EH (cell line): ENCODE measurements at regions not wholly inside any gene's neighbourhood (a gene's known extent, or its start where the extent isn't known, plus 50 kb on each side); places are given as distances from the start of the nearest gene placed in this dataset.
"Not testable (repeated sequence)": the region's sequence is repeated elsewhere in the genome, so short reads cannot be mapped to it uniquely, and the experiment has no call there.

ENCODE experiments used
- DNase-seq: peaks from one replicate; pipeline ENCODE4 v3.0.0-alpha.2; 2015; ENCODE audit warnings: low read depth

- DNase-seq = no peak
Measured at GRCh38 chr3:106317141-106318055, 448.6 kb upstream of the CBLB start.

DNA sequence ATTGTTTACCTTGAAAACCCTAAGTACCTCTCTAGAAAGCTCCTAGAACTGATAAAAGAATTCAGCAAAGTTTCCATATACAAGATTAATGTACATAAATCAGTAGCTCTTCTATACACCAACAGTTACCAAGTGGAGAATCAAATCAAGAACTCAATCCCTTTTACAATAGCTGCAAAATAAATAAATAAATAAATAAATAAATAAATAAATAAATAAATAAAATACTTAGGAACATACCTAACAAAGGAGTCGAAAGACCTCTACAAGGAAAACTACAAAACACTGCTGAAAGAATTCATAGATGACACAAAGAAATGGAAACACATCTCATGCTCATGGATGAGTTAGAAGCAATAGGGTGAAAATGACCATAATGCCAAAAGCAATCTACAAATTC, 452.6 kb upstream of the CBLB start:
- not testable (repeated sequence) for DNase-seq

- DNase-seq = peak; percentile 58
Measured at GRCh38 chr3:106323586-106323985, 454.8 kb upstream of the CBLB start.

DNA sequence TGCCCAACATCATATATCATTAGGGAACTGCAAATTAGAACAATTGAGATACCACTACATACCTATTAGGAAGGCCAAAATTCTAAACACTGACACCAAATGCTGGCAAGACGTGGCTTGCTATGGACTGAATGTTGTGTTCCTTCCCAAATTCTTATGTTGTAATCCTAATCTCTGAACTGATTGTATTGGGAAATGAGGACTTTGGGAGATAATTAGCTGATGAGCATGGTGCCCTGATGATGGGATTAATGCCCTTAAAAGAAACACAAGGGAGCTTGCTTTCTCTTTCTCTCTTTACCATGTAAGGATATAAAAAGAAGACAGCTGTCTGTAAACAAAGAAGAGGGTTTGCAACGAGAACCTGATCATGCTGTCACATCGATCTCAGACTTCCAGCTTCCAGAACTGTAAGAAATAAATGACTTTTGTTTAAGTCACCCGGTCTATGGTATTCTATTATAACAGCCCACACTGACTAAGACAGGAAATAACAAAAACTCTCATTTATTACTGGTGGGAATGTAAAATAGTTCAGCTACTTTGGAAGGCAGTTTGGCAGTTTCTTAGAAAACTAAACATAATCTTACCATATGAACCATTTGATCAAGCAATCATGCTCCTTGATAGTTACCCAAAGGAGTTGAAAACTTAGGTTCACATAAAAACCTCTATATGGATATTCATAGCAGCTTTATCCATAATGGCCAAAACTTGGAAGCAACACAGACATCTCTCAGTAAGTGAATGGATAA, 458.3 kb upstream of the CBLB start:
- DNase-seq = peak; percentile 67

DNA sequence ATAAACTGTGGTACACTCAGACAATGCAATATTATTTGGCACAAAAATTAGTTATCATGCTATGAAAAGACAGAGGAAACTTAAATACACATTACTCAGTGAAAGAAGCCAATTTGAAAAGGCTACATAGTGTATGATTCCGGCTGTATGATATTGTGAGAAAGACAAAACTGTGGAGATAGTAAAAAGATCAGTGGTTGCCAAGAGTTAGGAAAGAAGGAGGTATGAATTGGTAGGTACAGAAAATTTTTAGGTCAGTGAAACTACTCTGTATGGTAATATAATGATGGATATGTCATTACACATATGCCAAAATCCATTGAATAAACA, 458.8 kb upstream of the CBLB start:
- no peak for DNase-seq

- no peak for DNase-seq
Measured at GRCh38 chr3:106328224-106328623, 459.4 kb upstream of the CBLB start.

GRCh38 chr3:106329521-106329920, 460.7 kb upstream of the CBLB start:
- DNase-seq = no peak

- no peak for DNase-seq
Measured at GRCh38 chr3:106331636-106332035, 462.8 kb upstream of the CBLB start.

GRCh38 chr3:106332129-106332528, 463.3 kb upstream of the CBLB start:
- DNase-seq = no peak

- no peak for DNase-seq
Measured at GRCh38 chr3:106332884-106333283, 464.1 kb upstream of the CBLB start.

- peak; percentile 60 for DNase-seq
Measured at GRCh38 chr3:106333911-106334618, 465.3 kb upstream of the CBLB start.

DNA sequence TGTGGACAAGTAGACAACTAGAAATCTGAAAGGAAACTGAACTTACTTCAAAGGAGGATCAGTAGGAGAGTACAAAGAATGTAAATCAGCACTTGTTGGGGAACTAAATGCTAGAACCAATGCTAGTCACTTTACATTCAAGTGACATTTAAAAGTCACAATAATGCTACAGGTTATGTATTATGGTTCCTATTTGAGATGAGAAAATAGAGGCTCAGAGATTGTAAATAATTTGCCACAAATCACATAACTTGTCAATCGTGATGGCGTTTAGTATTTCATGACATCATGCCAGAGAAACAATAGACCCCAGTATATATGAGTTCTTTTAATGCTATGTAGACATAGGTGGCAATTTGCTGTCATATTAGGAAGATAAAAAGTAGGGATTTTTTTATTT, 467.8 kb upstream of the CBLB start:
- DNase-seq = no peak

DNA sequence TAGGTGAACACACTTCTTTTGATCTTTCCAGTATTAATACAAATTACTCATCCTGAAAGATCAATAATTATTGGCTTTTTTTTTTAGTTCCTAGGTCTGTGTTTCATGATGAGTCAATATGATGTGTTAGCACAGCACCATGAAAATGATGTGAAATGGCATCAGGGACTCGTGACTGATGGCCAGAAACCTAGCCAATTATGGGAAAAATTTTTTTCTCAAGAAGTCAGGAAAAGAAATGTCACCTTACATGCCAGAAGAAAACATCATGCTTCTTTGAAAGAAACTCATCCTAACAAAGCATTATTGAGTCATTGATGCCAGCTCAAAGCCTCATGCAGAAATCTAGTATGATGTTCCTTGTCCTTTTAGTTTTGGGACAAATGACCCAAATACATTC, 468.3 kb upstream of the CBLB start:
- DNase-seq = peak; percentile 51

DNA sequence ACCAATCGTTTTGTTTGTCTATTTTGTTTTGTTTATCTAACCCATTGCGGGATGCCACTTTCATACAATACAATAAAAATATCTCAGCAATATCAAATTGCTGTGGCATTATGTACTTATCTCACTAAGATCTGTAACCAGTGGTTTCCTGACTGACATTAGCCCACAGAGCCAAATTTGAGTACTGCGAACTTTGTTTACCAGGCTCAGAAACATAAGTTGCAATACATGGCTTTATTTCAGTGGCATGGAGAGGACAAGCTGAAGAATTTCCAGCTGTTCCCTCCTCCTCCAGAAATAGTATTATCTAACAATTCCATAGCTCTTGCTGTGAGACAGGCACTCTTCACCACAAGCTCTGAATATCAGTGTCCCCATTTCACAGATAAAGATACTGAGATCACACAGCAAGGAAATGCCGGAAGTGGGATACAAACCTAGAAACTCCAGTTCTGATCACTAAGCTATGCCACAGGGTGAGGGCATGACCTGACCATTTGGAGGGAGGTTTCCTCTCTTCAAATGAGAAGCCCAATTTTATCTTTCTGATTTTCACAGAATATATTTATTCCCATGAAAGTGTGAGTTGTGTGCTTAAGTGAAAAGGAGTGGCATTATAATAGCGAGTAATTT, 469.9 kb upstream of the CBLB start:
- DNase-seq = no peak

GRCh38 chr3:106339551-106339950, 470.7 kb upstream of the CBLB start:
- DNase-seq = peak; percentile 24

DNA sequence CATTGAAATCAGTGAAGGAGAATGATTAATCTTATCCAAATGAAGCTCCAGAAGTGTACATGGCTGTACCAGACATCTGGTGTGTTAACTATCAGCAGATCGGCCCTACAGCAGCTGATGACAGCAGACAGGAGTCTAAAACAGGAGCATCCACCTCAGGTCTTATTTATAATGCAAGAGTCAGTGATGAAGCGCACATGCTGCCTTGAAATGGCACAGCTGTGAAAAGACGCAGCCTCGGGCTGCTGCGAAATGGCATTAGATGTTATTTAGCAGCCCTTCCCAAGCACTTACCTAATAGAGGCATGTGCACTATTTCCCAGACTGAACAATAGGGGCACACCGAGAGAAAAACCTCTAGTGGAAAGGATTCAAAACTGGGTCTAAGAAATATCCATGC, 472.3 kb upstream of the CBLB start:
- DNase-seq = no peak

GRCh38 chr3:106341586-106342162, 472.9 kb upstream of the CBLB start:
- DNase-seq = no peak

- no peak for DNase-seq
Measured at GRCh38 chr3:106342386-106342785, 473.6 kb upstream of the CBLB start.

- DNase-seq = no peak
Measured at GRCh38 chr3:106343811-106344210, 475.0 kb upstream of the CBLB start.

- DNase-seq = peak; percentile 99
Measured at GRCh38 chr3:106345353-106346027, 476.7 kb upstream of the CBLB start.

- no peak for DNase-seq
Measured at GRCh38 chr3:106347350-106347749, 478.5 kb upstream of the CBLB start.
